ENCODE measurements at regions not wholly inside any gene's neighbourhood (a gene's known extent, or its start where the extent isn't known, plus 50 kb on each side); places are given as distances from the start of the nearest gene placed in this dataset.

DNA sequence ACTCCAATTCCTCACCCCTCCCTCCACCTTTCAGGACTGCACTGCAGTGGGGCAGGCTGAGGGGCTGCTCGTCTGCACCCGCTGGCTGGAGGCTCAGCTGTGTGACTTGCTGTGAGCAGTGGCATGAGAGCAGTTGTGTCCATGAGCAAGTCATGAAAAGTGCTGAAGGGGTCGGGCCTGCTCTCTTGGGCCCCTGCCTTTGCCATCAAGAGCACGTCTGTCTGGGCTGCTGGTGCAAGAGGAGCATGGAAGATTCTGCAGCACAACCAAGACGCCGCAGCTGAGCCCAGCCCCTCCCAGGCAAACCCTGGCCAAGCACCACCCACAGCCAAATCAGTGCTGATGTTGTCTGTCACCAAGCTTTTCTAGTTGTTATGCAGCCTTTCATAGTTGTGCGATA is 284.3 kb downstream of the TCERG1L start:
- WGBS, result 88% methylated on average over 7 of the region's 7 CpGs
- Histone ChIP-seq H3K36me3 (no peaks in the 10 kb centered on the region), H3K9me3 (no peaks in the 10 kb centered on the region), H3K27me3 (replicated peaks; ENCODE audit: insufficient read depth) (no peaks in the 10 kb centered on the region), H3K4me1 (replicated peaks) (no peaks in the 10 kb centered on the region), H3K4me3 (no peak overlapping the region), H3K27ac (no peak overlapping the region)
- intact Hi-C loops (cut with DNase I), result no loop called here
- no peak for DNase-seq (ENCODE audit: low spot score)
- TF ChIP-seq POLR2AphosphoS5 (IDR thresholded peaks at IDR 0.05), result no peak
- no peak for TF ChIP-seq POLR2A (IDR thresholded peaks at IDR 0.05)
- TF ChIP-seq, protein P1, sequence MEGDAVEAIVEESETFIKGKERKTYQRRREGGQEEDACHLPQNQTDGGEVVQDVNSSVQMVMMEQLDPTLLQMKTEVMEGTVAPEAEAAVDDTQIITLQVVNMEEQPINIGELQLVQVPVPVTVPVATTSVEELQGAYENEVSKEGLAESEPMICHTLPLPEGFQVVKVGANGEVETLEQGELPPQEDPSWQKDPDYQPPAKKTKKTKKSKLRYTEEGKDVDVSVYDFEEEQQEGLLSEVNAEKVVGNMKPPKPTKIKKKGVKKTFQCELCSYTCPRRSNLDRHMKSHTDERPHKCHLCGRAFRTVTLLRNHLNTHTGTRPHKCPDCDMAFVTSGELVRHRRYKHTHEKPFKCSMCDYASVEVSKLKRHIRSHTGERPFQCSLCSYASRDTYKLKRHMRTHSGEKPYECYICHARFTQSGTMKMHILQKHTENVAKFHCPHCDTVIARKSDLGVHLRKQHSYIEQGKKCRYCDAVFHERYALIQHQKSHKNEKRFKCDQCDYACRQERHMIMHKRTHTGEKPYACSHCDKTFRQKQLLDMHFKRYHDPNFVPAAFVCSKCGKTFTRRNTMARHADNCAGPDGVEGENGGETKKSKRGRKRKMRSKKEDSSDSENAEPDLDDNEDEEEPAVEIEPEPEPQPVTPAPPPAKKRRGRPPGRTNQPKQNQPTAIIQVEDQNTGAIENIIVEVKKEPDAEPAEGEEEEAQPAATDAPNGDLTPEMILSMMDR (IDR thresholded peaks at IDR 0.05), result no peak

DNA sequence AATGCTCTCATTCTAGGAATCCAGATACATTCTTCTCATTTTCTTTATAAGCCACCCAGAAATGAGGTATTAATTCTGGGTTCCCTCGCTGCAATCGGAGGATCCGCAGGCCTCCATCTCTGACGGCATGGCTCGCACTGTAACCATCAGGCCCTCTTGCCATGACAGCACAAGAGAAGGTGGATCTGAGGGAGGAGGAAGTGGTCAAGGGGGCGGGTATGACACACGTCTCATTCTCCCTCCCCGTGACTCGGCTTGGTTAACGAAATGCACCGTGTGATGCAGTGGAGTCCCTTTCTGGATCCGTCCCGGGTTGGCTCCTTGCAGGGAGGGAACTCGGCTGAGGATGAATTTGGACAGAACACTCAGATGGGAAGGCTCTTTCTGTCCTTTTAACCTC is 280.2 kb downstream of the TCERG1L start:
- Histone ChIP-seq H3K9me3 (no peaks in the 10 kb centered on the region), H3K27me3 (replicated peaks; ENCODE audit: insufficient read depth) (no peaks in the 10 kb centered on the region), H3K4me1 (replicated peaks) (no peaks in the 10 kb centered on the region), H3K36me3 (no peaks in the 10 kb centered on the region), H3K4me3 (no peak overlapping the region), H3K27ac (no peak overlapping the region)
- no peak for DNase-seq (ENCODE audit: low spot score)
- intact Hi-C loops (cut with DNase I), result no loop called here
- TF ChIP-seq POLR2AphosphoS5 (IDR thresholded peaks at IDR 0.05), result no peak
- TF ChIP-seq, protein P1 (IDR thresholded peaks at IDR 0.05), result no peak
- no peak for TF ChIP-seq POLR2A (IDR thresholded peaks at IDR 0.05)
- WGBS, result 87% methylated on average over 14 of the region's 14 CpGs

DNA sequence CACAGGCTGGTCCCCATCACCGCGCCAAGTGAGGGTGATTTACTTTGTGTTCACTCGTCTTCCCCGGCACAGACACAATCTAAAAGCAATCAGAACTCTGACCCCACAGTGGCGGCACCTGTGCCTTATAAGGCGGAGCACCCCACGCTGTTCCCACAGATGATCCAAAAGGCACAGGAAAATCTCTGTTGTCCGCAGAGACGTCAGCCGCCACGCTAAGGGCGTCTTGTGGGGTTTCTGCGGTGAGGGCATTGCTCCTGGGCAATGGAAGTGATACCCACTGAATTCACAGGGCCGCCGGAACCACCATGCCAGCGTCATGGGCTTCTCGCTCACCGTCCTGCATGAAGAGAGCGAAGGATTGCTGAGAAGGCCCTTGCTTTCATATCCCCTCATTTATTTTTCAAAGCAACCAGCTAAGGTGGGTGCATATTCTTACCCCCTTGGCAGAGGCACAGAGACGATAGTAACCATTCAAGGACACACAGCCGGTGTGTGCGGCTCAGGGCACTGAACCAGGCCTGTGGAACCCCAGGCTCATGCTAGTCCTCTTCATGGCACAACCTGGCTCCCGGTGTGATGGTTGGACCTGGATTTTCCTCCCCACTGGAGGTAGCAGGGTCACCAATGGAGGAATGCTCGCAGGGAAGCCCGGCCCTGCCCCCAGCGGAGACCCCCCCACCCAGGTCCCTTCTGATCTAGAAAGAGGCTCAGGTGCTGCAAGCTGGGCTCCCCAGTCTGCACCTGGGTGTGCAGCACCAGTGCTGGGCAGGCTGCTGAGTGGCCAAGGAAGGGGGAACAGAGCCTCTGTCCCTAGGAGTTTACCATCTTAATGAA is 279.0 kb downstream of the TCERG1L start:
- no peak overlapping the region for H3K4me3 ChIP-seq
- intact Hi-C loops (cut with DNase I), result no loop called here
- H3K27me3 ChIP-seq (replicated peaks; ENCODE audit: insufficient read depth), result no peaks in the 10 kb centered on the region
- DNase-seq (ENCODE audit: low spot score), result no peak
- H3K27ac ChIP-seq, result no peak overlapping the region
- no peaks in the 10 kb centered on the region for H3K36me3 ChIP-seq
- TF ChIP-seq POLR2A (IDR thresholded peaks at IDR 0.05) (no peak), POLR2AphosphoS5 (IDR thresholded peaks at IDR 0.05) (no peak)
- TF ChIP-seq, protein P1 (IDR thresholded peaks at IDR 0.05), result no peak
- WGBS, result 91% methylated on average over 26 of the region's 26 CpGs
- no peaks in the 10 kb centered on the region for H3K4me1 ChIP-seq (replicated peaks)
- H3K9me3 ChIP-seq, result no peaks in the 10 kb centered on the region

DNA sequence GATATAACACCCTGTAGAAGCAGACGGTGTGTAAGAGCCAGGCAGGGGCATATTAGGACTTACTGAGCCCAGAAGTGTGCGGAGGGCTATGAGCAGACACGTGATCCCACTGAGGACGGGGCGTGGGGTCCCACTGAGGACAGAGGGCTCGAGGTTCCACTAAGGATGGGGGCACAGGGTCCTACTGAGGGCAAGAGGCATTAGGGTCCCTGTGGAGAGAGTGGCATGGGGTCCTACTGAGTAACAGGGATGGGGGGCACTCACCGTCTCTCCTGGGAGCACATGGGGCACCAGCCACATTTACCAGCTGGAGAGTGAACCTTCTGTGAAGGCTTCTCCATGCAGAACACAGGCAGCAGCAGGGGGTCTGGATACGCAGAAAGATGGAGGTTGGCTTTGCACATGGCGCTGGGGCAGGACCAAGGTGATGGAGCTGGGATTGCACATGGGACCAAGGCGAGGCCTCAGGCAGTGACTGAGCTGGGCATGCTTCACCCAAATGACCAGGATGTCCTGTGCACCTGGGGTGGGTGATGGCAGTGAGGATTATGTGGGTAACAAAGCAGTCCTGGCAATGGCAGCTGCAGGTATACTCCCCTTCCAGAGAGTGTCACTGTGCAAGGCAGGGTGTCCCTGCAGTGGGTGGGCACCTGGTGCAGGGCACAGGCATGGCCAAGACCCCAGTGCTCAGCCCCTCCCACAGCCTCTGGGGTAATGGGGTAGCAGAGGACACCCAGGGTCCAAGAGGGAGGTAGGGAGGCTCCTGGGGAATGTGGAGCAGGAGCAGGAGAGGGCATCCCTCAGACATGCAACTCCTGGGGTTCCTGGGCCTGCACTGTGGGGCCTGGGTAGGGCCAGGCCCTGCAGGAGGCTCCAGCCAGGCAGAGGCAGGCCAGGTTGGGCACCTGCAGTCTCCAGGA is 278.1 kb downstream of the TCERG1L start:
- DNase-seq (ENCODE audit: low spot score), result no peak
- Histone ChIP-seq H3K4me3 (no peak overlapping the region), H3K27me3 (replicated peaks; ENCODE audit: insufficient read depth) (no peaks in the 10 kb centered on the region), H3K4me1 (replicated peaks) (no peaks in the 10 kb centered on the region), H3K36me3 (no peaks in the 10 kb centered on the region), H3K9me3 (no peaks in the 10 kb centered on the region), H3K27ac (no peak overlapping the region)
- intact Hi-C loops (cut with DNase I), result no loop called here
- TF ChIP-seq POLR2A (IDR thresholded peaks at IDR 0.05) (no peak), POLR2AphosphoS5 (IDR thresholded peaks at IDR 0.05) (no peak)
- TF ChIP-seq, protein P1 (IDR thresholded peaks at IDR 0.05), result no peak
- WGBS, result 75% methylated on average over 10 of the region's 10 CpGs
